HG03039 (cell line): ENCODE measurements at regions not wholly inside any gene's neighbourhood (a gene's known extent, or its start where the extent isn't known, plus 50 kb on each side); places are given as distances from the start of the nearest gene placed in this dataset.

Source experiments
- ATAC-seq: cut with Tn5 transposase; IDR thresholded peaks from one replicate; pipeline ENCODE4 v1.9.1; 2021; ENCODE audit warnings: mild to moderate bottlenecking, moderate library complexity; ENCODE audit not compliant: unreplicated experiment

DNA sequence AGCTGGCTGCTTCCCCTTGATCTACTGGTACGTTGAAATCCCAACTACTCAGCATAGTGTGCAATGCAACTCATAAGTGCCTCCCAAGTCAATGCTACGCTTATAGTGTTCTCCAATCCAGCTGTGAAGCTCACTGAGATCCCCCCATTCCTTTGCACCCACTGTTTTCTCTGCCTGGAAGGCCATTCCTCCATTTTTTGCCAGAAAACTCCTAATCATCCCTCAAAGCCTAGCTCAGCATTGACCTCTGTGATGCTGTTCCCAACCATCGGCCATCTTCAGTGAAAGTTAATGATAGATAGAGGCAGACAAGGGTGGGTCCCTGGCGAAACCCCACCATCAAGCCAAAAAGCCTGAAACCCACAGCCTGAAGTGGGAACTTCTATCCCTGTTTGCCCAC, 211.0 kb downstream of the ENC1 start:
- ATAC-seq = no peak

DNA sequence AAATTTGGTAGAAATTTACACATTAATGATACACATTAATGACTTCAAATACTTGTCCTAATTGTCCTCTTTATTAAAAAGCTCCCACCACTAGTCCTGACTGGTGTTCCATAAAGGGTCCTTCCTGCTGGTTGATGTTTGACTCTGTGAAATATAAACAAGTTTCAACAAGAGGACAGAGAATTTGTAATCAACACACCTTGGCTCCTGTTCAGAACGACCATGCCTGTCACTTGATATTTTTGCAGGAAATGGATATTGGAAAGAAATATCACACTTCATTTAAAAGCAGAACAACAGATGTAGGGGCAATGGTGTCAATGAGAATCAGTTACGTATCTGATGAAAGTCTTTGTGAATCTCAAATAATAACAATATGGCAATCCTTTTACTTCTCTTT, 211.7 kb downstream of the ENC1 start:
- no peak for ATAC-seq

DNA sequence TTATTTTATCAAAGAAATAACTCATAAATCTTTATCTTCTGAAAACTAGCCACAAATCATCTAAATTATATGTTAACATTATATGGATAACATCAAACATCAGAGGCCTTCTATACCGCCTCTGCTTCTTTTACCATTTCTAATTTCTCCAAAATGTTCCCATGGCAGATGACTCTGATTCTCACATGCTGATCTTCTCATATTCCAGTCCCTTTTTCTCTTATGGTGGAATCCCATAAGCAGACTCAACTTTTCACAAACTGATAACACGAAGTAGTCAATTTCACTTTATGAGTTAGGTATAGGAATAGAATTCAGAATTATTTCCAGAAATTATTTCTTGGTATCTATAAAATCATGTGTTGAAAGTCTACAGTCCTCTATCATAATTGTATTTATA, 212.3 kb downstream of the ENC1 start:
- ATAC-seq = no peak

DNA sequence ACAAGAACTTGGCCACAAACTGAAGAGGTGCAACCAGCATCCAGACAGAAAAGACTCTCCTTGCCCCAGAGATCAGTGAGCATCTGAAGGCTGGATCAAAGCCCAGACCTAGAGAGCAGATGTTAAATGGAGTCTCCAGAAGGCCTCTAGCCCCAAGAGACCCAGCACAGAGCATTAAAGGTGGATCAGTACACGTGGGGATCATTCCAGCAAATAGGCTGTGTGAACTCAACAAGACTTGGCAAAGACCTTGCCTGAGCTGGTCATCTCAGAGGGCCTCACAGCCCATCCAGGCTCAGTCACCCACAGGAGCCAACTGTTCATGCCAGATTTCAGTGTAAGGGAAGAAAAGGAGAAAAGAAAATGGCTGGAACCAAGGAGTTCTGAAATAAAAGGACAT, 214.0 kb downstream of the ENC1 start:
- no peak for ATAC-seq

DNA sequence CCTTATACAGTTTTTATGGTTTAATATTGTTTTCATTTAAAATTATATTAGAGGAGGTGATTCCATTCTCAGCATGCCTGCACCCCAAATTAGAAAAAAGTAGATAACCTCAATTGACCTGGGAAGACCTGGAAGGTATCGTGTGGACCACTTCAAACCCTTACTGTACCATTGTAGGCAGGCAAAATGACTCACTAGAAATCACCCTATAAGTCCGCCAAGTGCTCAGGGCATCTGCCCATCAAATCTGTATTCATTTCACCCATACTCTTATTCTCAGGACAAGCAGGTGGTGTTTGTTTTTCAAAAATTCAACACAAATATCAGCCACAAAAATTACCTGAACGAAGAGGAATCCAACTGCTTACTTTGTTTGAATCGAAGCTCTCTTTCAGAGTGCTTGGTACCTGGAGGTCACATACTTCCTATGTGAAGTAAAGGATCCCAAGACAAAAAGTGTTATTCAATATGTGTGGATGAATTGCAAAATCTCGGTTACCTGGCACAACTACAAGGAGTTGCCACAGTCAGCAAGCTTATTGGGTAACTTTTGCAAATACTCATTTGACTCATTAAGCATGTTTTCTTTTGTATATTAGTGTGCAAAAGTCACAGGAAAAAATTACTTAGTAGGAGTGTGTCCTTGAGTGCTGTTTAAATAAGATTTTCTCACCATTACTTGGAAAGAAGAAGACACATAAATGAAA, 216.2 kb downstream of the ENC1 start:
- ATAC-seq = no peak

DNA sequence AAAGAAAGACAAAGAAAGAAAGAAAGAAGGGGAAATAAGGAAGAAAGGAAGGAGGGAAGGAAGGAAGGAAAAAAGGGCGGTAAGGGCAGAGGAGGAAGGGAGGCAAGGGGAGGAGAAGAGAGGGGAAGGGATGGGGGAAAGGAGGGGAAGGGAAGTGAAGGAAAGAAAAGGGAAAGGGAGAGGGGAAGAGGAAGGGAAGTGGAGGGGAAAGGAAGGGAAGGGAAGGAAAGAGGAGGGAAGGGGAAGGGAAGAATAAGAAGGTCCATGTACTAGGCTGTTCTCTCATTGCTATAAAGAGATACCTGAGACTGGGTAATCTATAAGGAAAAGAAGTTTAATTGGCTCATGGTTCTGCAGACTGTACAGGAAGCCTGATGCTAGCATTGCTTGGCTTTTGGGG, 217.1 kb downstream of the ENC1 start:
- ATAC-seq = no peak

DNA sequence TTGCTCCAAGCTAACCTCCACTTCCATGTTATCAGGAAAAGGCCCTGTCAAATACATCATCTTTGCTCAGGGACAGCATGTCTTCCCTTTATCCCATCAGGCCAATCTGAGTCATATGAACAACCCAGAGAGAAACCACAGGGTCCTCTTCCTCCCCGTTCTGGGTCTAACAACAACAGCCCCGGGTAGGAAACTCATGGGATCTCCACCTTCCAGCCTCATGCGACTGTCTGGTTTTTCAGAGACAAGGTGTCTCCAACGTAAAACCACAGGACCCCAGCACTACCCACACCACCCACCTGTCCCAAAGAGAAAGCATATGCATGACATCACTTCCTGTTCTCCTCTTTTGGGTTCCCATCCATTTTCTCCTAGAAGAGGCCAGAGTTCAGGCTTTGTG, 217.9 kb downstream of the ENC1 start:
- ATAC-seq = no peak

GRCh38 chr5:74422030-74422429, 218.5 kb downstream of the ENC1 start:
- no peak for ATAC-seq

- no peak for ATAC-seq
Observed at GRCh38 chr5:74421377-74421776, 219.2 kb downstream of the ENC1 start.

- no peak for ATAC-seq
Observed at GRCh38 chr5:74420947-74421346, 219.6 kb downstream of the ENC1 start.

DNA sequence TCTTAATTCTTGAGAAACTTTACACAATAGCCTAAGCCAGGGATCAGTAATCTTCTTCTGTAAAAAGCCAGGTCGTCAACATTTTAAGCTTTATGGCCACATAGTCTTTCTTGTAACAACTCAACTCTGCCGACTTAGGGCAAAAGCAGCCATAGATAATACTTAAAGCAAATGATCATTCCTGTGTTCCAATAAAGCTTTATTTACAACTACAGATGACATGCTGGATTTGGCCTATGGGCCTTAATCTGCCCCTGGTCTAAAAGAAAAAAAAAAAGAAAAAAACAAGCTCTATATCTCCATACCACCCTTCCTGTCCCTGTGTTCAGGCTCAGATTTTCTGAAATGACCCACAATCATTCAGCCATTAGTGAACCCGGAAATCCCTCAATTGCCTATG, 220.3 kb downstream of the ENC1 start:
- ATAC-seq = no peak

GRCh38 chr5:74419468-74419867, 221.1 kb downstream of the ENC1 start:
- no peak for ATAC-seq

DNA sequence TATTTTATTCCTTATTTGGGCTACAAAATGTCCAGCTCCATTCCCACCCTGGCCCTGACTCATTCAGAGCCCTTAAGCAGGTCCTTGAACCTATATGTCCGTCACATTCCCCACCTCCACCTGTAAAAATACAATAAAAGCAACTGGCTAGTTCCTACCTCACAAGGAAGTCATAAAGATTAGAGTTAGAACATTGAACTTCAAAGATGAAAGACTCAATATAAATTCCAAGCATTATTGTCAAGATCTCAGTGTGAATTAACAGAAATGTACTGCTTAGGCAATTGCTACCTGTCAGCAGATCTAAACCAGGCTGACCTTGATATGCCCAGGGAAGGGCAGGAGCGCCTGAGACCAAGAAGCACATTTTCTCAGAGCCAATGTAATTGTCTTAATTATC, 221.8 kb downstream of the ENC1 start:
- no peak for ATAC-seq

DNA sequence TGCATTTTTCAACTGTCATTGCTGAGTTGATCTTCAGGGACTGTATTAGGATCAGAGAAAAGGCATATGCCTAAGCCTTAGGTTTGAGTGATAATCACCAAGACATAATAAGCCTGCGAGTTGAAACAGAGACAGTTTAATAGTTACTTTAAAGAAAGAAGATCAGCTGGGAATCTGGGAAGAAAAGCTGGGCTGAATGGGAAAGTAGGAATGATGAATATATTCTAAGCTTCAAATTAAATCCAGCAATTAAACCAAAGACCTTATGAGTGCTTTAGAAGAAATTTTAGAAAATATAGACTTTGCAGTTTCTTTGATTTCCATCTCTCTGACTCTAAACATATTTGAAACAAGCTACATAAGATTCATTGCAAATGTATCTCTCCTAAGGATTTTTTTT, 222.3 kb downstream of the ENC1 start:
- no peak for ATAC-seq

DNA sequence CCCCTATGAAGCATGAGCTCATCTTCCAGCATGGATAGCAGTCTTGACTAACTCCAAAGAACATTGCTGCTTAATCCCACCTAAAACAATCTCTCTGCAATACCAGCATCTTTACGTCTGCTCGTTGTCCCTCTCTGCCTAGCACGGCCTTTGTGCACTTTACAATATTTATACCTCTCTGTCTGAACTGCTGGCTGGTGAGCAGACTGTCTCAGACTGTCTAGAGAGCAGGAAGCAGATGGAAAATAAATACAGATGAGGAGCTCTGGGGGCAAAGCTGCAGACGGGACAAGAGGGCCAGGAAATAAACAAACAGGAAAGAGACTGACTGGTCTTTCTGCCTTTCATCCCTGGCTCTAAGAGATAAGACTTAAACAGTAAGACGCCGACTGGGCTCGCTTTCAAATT, 224.8 kb downstream of the ENC1 start:
- no peak for ATAC-seq

DNA sequence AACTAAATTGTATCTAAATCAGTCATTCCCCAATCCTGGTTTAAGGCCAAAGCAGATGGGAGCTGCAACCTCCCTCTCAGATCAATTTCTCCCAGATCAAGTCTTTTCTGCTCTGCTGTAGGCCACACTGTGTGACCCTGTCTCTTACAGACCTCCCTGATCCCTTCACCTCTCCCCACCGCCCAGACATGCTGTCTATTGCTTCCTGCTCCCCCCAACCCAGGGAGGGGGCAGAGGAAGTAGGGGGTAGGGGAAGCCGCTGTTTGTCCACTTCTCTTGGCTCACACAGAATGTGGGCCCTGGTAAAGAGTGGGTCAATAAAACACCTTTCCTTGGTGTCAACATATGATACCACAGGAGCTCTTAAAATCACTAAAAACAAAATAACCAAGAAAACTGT, 226.3 kb downstream of the ENC1 start:
- ATAC-seq = no peak

- no peak for ATAC-seq
Observed at GRCh38 chr5:74413403-74414048, 227.0 kb downstream of the ENC1 start.

DNA sequence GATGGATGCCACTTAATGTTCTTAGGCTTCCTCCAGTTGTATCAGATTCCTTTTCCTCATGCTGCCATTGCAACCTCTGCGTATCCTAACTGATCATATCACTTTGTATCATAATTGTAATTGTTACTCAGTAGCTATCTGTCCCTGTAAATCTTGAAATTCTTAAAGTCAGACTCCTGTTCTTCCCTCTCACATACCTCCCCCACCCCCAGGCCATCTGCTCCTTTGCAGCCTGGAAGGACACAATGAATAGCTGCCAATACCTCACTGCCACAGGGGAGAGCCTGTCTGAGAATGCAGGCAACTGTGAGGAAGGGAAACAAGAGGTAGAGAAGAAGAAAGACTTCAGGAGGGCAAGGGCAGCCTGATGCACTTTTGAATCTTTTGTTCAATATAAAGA, 228.5 kb downstream of the ENC1 start:
- ATAC-seq = no peak

DNA sequence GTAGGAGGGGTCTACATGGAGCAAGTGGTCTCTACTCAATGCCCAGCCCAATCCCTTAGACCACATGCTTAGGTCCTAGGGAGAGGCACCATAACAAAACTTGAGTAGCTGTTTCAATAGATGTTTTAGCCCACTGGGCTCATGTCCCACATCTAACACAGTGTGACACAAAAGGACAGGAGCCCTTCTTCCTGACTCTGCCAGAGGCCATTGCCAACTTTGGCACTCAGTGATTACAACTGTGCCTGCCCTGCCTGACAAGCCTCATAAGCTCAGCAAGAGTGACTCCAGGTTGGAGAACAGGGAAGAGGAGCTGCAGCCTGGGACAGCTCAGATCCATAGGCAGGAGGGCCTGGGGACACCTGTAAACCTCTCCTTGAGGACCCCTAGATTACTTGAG, 230.8 kb downstream of the ENC1 start:
- no peak for ATAC-seq

DNA sequence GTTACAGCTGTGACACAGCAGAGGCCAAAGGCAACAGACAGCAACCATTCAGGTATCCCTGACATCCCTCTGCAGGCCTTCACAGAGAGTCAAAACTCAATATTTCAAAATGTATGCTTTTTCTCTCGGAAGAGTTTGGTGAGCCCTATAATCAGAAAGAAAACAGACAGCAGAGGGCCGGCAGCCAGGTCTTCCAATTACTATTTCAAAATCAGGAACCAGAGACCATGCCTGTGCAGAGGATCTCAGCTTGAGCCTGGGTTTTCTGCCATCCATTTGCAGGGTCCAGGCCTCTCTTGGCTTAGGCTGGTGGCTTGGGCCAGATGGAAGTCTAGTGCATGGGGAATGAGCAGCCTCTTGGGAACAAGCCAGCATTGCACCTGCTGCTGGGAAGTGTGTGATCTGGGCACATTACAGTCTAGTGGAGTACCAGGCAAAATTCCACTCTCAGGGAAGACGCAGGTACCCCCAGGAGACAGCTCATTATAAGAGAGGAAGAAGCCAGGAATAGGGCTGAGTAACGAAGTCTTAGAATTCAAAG, 231.3 kb downstream of the ENC1 start:
- ATAC-seq = no peak

DNA sequence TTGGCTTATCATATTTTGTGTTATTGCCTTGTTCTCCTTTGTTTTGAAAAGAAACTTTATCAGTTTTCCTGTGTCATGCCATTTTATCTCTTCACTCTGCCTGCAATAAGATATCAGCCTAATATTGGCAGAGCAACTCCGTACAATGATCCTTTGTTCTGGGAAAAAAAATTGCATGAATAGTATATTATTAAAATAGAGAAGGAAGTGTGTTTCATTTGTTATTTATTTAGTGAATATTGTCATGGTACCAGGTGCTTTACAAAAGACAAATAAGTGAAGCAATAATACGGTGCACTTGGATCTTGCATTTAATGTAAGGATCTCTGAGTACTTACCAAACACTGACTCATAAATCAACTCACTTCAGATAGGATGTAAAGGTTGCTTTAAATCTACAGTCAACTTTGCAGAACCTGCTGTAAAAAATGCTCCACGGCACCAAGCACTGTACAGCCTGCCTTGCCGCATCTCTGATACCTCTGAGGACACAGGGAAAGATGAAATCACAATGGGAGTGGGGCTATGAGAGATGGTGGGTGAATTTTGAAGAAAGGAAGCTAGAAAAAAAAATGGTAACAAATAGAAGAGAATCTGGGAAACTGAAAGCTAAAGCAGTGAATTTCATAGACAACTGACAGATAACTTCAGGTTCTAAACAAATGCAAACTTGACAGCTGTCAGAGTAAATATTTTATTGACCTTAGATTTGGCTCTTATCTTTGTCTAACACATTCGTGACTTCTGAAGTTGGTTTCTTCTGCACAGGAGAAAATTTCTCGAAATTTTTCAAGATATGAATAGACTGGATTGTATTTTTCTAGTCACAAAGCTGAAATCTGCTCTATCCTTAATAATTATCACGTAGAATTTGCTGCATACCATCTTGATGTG, 232.1 kb downstream of the ENC1 start:
- no peak for ATAC-seq

DNA sequence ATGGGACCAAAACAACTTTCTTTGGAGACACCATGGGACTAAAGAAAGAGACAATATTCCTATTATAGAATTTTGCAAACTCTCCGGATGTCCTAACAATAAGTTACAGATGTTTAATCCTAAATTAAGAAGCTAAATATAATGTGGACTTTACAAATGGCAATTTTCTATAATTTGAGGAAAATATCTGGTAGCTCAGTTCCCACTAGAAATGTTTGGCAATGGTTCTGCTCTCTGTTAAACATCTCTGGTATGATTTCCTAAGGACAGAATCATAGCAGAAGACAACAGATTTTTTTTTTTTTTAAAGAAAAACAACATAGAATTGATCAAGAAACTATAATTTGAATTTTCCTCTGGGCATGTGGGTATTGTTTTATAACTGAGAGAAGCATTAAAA, 232.8 kb downstream of the ENC1 start:
- ATAC-seq = no peak
